ENCODE measurements at regions not wholly inside any gene's neighbourhood (a gene's known extent, or its start where the extent isn't known, plus 50 kb on each side); places are given as distances from the start of the nearest gene placed in this dataset.

DNA sequence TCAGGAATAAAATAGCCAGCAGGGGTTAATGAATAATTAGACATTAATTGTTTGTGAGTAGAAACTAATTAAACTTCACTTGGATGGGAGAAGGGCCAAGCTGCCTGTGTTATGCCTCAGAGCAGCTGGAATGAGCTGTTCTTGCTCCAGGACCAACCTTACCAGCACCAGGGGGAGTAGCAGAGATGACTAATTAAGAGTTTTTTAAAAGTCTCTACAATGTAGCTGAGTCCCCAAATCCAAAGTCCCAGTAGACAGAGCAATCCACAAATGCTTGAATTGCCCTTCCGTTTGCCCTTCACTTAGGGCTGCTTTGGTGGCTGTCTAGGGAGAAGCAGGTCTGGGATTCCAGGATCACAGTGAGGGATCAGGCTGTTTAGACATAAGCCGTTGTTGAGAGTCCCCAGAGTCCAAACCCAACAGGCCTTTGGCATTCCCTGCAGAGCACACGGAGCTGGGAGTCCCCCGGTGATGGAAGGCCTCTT is 59.4 kb downstream of the RHOB start (continued):
- TF ChIP-seq RXRB (CRISPR knock-in tag; IDR thresholded peaks at IDR 0.05; ENCODE audit: borderline replicate concordance) (peak; percentile 46; the same call in 1 of the 2 replicates), ZFP90 (CRISPR knock-in tag; IDR thresholded peaks at IDR 0.05; ENCODE audit: borderline replicate concordance) (peak; percentile 50; the same call in 1 of the 2 replicates), GRHL1 (CRISPR knock-in tag; conservative IDR thresholded peaks at IDR 0.05) (no peak), RFX5 (IDR thresholded peaks at IDR 0.05; ENCODE audit: low read depth, low read length) (no peak), ZNF136 (CRISPR knock-in tag; IDR thresholded peaks at IDR 0.05; ENCODE audit: low read depth) (no peak), ZNF749 (CRISPR knock-in tag; IDR thresholded peaks at IDR 0.05; ENCODE audit: borderline replicate concordance) (no peak), ETV6 (CRISPR knock-in tag; conservative IDR thresholded peaks at IDR 0.05) (no peak), NR2F2 (IDR thresholded peaks at IDR 0.05; ENCODE audit: borderline replicate concordance, low read depth) (no peak), ZNF598 (CRISPR knock-in tag; IDR thresholded peaks at IDR 0.05; ENCODE audit: borderline replicate concordance) (no peak), ERF (CRISPR knock-in tag; IDR thresholded peaks at IDR 0.05) (no peak), ZNF7 (CRISPR knock-in tag; IDR thresholded peaks at IDR 0.05) (no peak), ZSCAN9 (CRISPR knock-in tag; IDR thresholded peaks at IDR 0.05; ENCODE audit: borderline replicate concordance) (no peak), HOXA5 (CRISPR knock-in tag; IDR thresholded peaks at IDR 0.05) (no peak), ZNF280D (CRISPR knock-in tag; IDR thresholded peaks at IDR 0.05) (no peak)
- TF ChIP-seq, protein P1, sequence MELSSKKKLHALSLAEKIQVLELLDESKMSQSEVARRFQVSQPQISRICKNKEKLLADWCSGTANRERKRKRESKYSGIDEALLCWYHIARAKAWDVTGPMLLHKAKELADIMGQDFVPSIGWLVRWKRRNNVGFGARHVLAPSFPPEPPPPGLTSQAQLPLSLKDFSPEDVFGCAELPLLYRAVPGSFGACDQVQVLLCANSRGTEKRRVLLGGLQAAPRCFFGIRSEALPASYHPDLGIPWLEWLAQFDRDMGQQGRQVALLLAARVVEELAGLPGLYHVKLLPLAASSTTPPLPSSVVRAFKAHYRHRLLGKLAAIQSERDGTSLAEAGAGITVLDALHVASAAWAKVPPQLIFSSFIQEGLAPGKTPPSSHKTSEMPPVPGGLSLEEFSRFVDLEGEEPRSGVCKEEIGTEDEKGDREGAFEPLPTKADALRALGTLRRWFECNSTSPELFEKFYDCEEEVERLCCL (CRISPR knock-in tag; IDR thresholded peaks at IDR 0.05; ENCODE audit: borderline replicate concordance): no peak
- TF ChIP-seq, protein P2, sequence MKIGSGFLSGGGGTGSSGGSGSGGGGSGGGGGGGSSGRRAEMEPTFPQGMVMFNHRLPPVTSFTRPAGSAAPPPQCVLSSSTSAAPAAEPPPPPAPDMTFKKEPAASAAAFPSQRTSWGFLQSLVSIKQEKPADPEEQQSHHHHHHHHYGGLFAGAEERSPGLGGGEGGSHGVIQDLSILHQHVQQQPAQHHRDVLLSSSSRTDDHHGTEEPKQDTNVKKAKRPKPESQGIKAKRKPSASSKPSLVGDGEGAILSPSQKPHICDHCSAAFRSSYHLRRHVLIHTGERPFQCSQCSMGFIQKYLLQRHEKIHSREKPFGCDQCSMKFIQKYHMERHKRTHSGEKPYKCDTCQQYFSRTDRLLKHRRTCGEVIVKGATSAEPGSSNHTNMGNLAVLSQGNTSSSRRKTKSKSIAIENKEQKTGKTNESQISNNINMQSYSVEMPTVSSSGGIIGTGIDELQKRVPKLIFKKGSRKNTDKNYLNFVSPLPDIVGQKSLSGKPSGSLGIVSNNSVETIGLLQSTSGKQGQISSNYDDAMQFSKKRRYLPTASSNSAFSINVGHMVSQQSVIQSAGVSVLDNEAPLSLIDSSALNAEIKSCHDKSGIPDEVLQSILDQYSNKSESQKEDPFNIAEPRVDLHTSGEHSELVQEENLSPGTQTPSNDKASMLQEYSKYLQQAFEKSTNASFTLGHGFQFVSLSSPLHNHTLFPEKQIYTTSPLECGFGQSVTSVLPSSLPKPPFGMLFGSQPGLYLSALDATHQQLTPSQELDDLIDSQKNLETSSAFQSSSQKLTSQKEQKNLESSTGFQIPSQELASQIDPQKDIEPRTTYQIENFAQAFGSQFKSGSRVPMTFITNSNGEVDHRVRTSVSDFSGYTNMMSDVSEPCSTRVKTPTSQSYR (CRISPR knock-in tag; IDR thresholded peaks at IDR 0.05; ENCODE audit: borderline replicate concordance): no peak
- TF ChIP-seq, protein P3, sequence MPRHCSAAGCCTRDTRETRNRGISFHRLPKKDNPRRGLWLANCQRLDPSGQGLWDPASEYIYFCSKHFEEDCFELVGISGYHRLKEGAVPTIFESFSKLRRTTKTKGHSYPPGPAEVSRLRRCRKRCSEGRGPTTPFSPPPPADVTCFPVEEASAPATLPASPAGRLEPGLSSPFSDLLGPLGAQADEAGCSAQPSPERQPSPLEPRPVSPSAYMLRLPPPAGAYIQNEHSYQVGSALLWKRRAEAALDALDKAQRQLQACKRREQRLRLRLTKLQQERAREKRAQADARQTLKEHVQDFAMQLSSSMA (CRISPR knock-in tag; IDR thresholded peaks at IDR 0.05): peak; percentile 57; the same call in 1 of the 2 replicates
- TF ChIP-seq, protein P4, sequence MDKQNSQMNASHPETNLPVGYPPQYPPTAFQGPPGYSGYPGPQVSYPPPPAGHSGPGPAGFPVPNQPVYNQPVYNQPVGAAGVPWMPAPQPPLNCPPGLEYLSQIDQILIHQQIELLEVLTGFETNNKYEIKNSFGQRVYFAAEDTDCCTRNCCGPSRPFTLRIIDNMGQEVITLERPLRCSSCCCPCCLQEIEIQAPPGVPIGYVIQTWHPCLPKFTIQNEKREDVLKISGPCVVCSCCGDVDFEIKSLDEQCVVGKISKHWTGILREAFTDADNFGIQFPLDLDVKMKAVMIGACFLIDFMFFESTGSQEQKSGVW (CRISPR knock-in tag; IDR thresholded peaks at IDR 0.05; ENCODE audit: borderline replicate concordance): no peak
- TF ChIP-seq, protein P5, sequence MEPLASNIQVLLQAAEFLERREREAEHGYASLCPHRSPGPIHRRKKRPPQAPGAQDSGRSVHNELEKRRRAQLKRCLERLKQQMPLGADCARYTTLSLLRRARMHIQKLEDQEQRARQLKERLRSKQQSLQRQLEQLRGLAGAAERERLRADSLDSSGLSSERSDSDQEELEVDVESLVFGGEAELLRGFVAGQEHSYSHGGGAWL (CRISPR knock-in tag; IDR thresholded peaks at IDR 0.05): no peak

All from HepG2 (cell line).